ENCODE measurements at regions not wholly inside any gene's neighbourhood (a gene's known extent, or its start where the extent isn't known, plus 50 kb on each side); places are given as distances from the start of the nearest gene placed in this dataset.

- Histone ChIP-seq H3K36me3 (ENCODE audit: insufficient read depth, low read length) (no peaks in the 10 kb centered on the region), H3K4me2 (ENCODE audit: low read length) (no peak overlapping the region), H3K9ac (ENCODE audit: low read length) (no peak overlapping the region), H3K79me2 (ENCODE audit: insufficient read depth, low read length) (no peaks in the 10 kb centered on the region), H3K27ac (ENCODE audit: low read depth, low read length, poor library complexity, severe bottlenecking) (no peak overlapping the region), H4K20me1 (ENCODE audit: insufficient read depth, low read length) (no peaks in the 10 kb centered on the region), H3K9me2 (ENCODE audit: low read depth, low read length) (no peaks in the 10 kb centered on the region), H3F3A (ENCODE audit: insufficient read depth, low read length) (no peaks in the 10 kb centered on the region), H3K4me3 (ENCODE audit: low read depth, low read length, poor library complexity, severe bottlenecking) (no peak overlapping the region), H2AFZ (ENCODE audit: low read length) (no peak overlapping the region), H3K9me3 (ENCODE audit: low read length) (no peaks in the 10 kb centered on the region), H3K4me1 (ENCODE audit: insufficient read depth, low read length, severe bottlenecking) (no peaks in the 10 kb centered on the region), H3K27me3 (ENCODE audit: insufficient read depth, low read length) (no peaks in the 10 kb centered on the region)
- no peak for TF ChIP-seq EZH2 (IDR thresholded peaks at IDR 0.05; ENCODE audit: borderline replicate concordance, low read length)
- no peak for TF ChIP-seq CTCF (IDR thresholded peaks at IDR 0.05; ENCODE audit: low read length)
Measured at GRCh38 chr10:107356396-107356795, 191.9 kb upstream of the SORCS1 start.

- Histone ChIP-seq H4K20me1 (ENCODE audit: insufficient read depth, low read length) (no peaks in the 10 kb centered on the region), H3K79me2 (ENCODE audit: insufficient read depth, low read length) (no peaks in the 10 kb centered on the region), H3K4me3 (ENCODE audit: low read depth, low read length, poor library complexity, severe bottlenecking) (no peak overlapping the region), H3K4me1 (ENCODE audit: insufficient read depth, low read length, severe bottlenecking) (no peaks in the 10 kb centered on the region), H3K27me3 (ENCODE audit: insufficient read depth, low read length) (no peaks in the 10 kb centered on the region), H3K36me3 (ENCODE audit: insufficient read depth, low read length) (no peaks in the 10 kb centered on the region), H3K9me3 (ENCODE audit: low read length) (no peaks in the 10 kb centered on the region), H3F3A (ENCODE audit: insufficient read depth, low read length) (no peaks in the 10 kb centered on the region), H3K27ac (ENCODE audit: low read depth, low read length, poor library complexity, severe bottlenecking) (no peak overlapping the region), H2AFZ (ENCODE audit: low read length) (no peak overlapping the region), H3K9me2 (ENCODE audit: low read depth, low read length) (no peaks in the 10 kb centered on the region), H3K4me2 (ENCODE audit: low read length) (no peak overlapping the region), H3K9ac (ENCODE audit: low read length) (no peak overlapping the region)
- TF ChIP-seq EZH2 (IDR thresholded peaks at IDR 0.05; ENCODE audit: borderline replicate concordance, low read length) (no peak), CTCF (IDR thresholded peaks at IDR 0.05; ENCODE audit: low read length) (no peak)
Measured at GRCh38 chr10:107342711-107343110, 178.2 kb upstream of the SORCS1 start.

- Histone ChIP-seq H3K9me3 (ENCODE audit: low read length) (no peaks in the 10 kb centered on the region), H4K20me1 (ENCODE audit: insufficient read depth, low read length) (no peaks in the 10 kb centered on the region), H3K36me3 (ENCODE audit: insufficient read depth, low read length) (no peaks in the 10 kb centered on the region), H3K79me2 (ENCODE audit: insufficient read depth, low read length) (no peaks in the 10 kb centered on the region), H3K27ac (ENCODE audit: low read depth, low read length, poor library complexity, severe bottlenecking) (no peak overlapping the region), H3F3A (ENCODE audit: insufficient read depth, low read length) (no peaks in the 10 kb centered on the region), H3K4me3 (ENCODE audit: low read depth, low read length, poor library complexity, severe bottlenecking) (no peak overlapping the region), H3K4me2 (ENCODE audit: low read length) (no peak overlapping the region), H3K9ac (ENCODE audit: low read length) (no peak overlapping the region), H3K4me1 (ENCODE audit: insufficient read depth, low read length, severe bottlenecking) (no peaks in the 10 kb centered on the region), H3K27me3 (ENCODE audit: insufficient read depth, low read length) (no peaks in the 10 kb centered on the region), H3K9me2 (ENCODE audit: low read depth, low read length) (no peaks in the 10 kb centered on the region), H2AFZ (ENCODE audit: low read length) (no peak overlapping the region)
- no peak for TF ChIP-seq CTCF (IDR thresholded peaks at IDR 0.05; ENCODE audit: low read length)
- no peak for TF ChIP-seq EZH2 (IDR thresholded peaks at IDR 0.05; ENCODE audit: borderline replicate concordance, low read length)
Measured at GRCh38 chr10:107341281-107341680, 176.8 kb upstream of the SORCS1 start.

All from OCI-LY1 (cell line).